Sigmoid colon (tissue), 6 donors: ENCODE measurements at regions not wholly inside any gene's neighbourhood (a gene's known extent, or its start where the extent isn't known, plus 50 kb on each side); places are given as distances from the start of the nearest gene placed in this dataset.

Experiments used
- DNase-seq: peaks from one replicate; pipeline ENCODE4 v3.0.0-alpha.2; 2019
- H3K27ac ChIP-seq, 4 donors: fragments of 200-600 bp; sonication (generic); one replicate each; pipeline ENCODE4 v1.5.1; 2016 to 2019; ENCODE audit warnings: mild to moderate bottlenecking in 1 of 4
- H3K27me3 ChIP-seq, 3 donors: fragments of 200-600 bp; sonication (generic); one replicate each; pipeline ENCODE4 v1.5.1; 2019; ENCODE audit warnings: mild to moderate bottlenecking in 1 of 3
- H3K36me3 ChIP-seq, 4 donors: fragments of 200-600 bp; sonication (generic); one replicate each; pipeline ENCODE4 v1.5.1; 2016 to 2019
- H3K4me1 ChIP-seq, 4 donors: fragments of 200-600 bp; sonication (generic); one replicate each; pipeline ENCODE4 v1.5.1; 2017 to 2019
- H3K4me3 ChIP-seq, 4 donors: fragments of 200-600 bp; sonication (generic); one replicate each; pipeline ENCODE4 v1.5.1; 2017 to 2019; ENCODE audit warnings: mild to moderate bottlenecking in 2 of 4, moderate library complexity in 1 of 4
- H3K9me3 ChIP-seq, 4 donors: fragments of 200-600 bp in 3 of 4; sonication (generic) in 3 of 4; one replicate each; pipeline versions ENCODE4 v1.5.1 to v1.6.1; 2013 to 2019
- CTCF ChIP-seq, 4 experiments: fragments of 450-650 bp in 3 of 4; fragments of 200-600 bp in 1 of 4; IDR thresholded peaks; one replicate each; pipeline ENCODE4 v1.5.1; 2016 to 2019; ENCODE audit warnings: antibody characterized with exemption in 4 of 4, mild to moderate bottlenecking in 3 of 4, moderate library complexity in 2 of 4
- EP300 ChIP-seq, 4 donors: sonication (generic); formaldehyde crosslinking; IDR thresholded peaks; one replicate each; pipeline ENCODE4 v1.6.1; 2017; ENCODE audit warnings: antibody characterized with exemption in 4 of 4
- POLR2A ChIP-seq, 2 donors: fragments of 450-650 bp; IDR thresholded peaks; one replicate each; pipeline ENCODE4 v1.6.1; 2016; ENCODE audit warnings: antibody characterized with exemption in 2 of 2, mild to moderate bottlenecking in 2 of 2, moderate library complexity in 2 of 2
- POLR2AphosphoS5 ChIP-seq, 4 donors: sonication (generic); formaldehyde crosslinking; IDR thresholded peaks; one replicate each; pipeline ENCODE4 v1.6.1; 2017; ENCODE audit warnings: antibody characterized with exemption in 4 of 4
- WGBS, 2 donors: extraction: QIAGEN DNeasy Blood & Tissue Kit; methylation state at CpG; one replicate each; pipeline ENCODE4 v1.1.7; 2013; 5-methylcytosine and 5-hydroxymethylcytosine counted together
- intact Hi-C: fragments of 100-400 bp; cut with DNase I; formaldehyde crosslinking; loops from one replicate; pipeline ENCODE4 v1.15.1; 2023
- small RNA-seq, 3 donors: library from RNA; depleted of rRNA; stranded (forward); fragments of <200 nt; gene quantifications; one replicate each; pipeline ENCODE3, GENCODE V24; 2016
- donor health status: healthy with polysubstance abuse.
- donor health status: healthy.

GRCh38 chr4:148503681-148504080, 61.5 kb upstream of the NR3C2 start:
- no peak for TF ChIP-seq POLR2AphosphoS5 (IDR thresholded peaks at IDR 0.05)
- no peak for TF ChIP-seq CTCF (IDR thresholded peaks at IDR 0.05)
- no peak for TF ChIP-seq POLR2A (IDR thresholded peaks at IDR 0.05)
- no peak for TF ChIP-seq EP300 (IDR thresholded peaks at IDR 0.05)
- DNase-seq = no peak
- H3K4me3 ChIP-seq = no peak overlapping the region
- no peaks in the 10 kb centered on the region for H3K36me3 ChIP-seq
- H3K27ac ChIP-seq = no peak overlapping the region
- H3K4me1 ChIP-seq = no peaks in the 10 kb centered on the region
- no peaks in the 10 kb centered on the region for H3K9me3 ChIP-seq
- no peaks in the 10 kb centered on the region for H3K27me3 ChIP-seq
- intact Hi-C loops = no loop called here
- WGBS, 2 donors = 46 to 79% methylated on average over 1 of the region's 1 CpG

- H3K27ac ChIP-seq = no peak overlapping the region
- no peaks in the 10 kb centered on the region for H3K27me3 ChIP-seq
- no peaks in the 10 kb centered on the region for H3K9me3 ChIP-seq
- 86 to 96% methylated on average over 2 of the region's 2 CpGs for WGBS, 2 donors
- TF ChIP-seq POLR2A (IDR thresholded peaks at IDR 0.05) = no peak
- TF ChIP-seq EP300 (IDR thresholded peaks at IDR 0.05) = no peak
- no peak for TF ChIP-seq CTCF (IDR thresholded peaks at IDR 0.05)
- TF ChIP-seq POLR2AphosphoS5 (IDR thresholded peaks at IDR 0.05) = no peak
- no peaks in the 10 kb centered on the region for H3K36me3 ChIP-seq
- no peaks in the 10 kb centered on the region for H3K4me1 ChIP-seq
- H3K4me3 ChIP-seq = no peak overlapping the region
- intact Hi-C loops = no loop called here
- no peak for DNase-seq
Observed at GRCh38 chr4:148497258-148497657, 55.0 kb upstream of the NR3C2 start.

GRCh38 chr4:148495463-148495862, 53.2 kb upstream of the NR3C2 start:
- TF ChIP-seq POLR2A (IDR thresholded peaks at IDR 0.05) (no peak), CTCF (IDR thresholded peaks at IDR 0.05) (no peak), POLR2AphosphoS5 (IDR thresholded peaks at IDR 0.05) (no peak), EP300 (IDR thresholded peaks at IDR 0.05) (no peak)
- Histone ChIP-seq H3K27me3 (no peaks in the 10 kb centered on the region), H3K4me3 (no peak overlapping the region), H3K27ac (no peak overlapping the region), H3K4me1 (no peaks in the 10 kb centered on the region), H3K9me3 (no peaks in the 10 kb centered on the region), H3K36me3 (no peaks in the 10 kb centered on the region)
- WGBS, 2 donors = 91 to 96% methylated on average over 1 of the region's 1 CpG
- intact Hi-C loops = no loop called here
- no peak for DNase-seq

Small RNAs in the stretch of these regions (small RNA-seq; reads per million reads assigned to genes)
- gene RNA5SP166 = 0 reads per million in 3 donors
- gene RNU7-197P = 0 reads per million in 3 donors
